Common myeloid progenitor, CD34-positive (primary cell): ENCODE measurements at regions not wholly inside any gene's neighbourhood (a gene's known extent, or its start where the extent isn't known, plus 50 kb on each side); places are given as distances from the start of the nearest gene placed in this dataset.

ENCODE experiments used
- CTCF ChIA-PET: fragments of 350-600 bp; sonication (Branson Sonifier 250); formaldehyde crosslinking; loops from one replicate; lab custom pipeline; 2021; ENCODE audit warnings: antibody characterized with exemption; lab: Charles Lee
- POLR2A ChIA-PET: fragments of 350-600 bp; sonication (Branson Sonifier 250); formaldehyde crosslinking; loops from one replicate; lab custom pipeline; 2021; ENCODE audit warnings: antibody characterized with exemption; lab: Charles Lee
- DNase-seq, 3 donors: peaks; one replicate each; pipeline versions ENCODE4 v3.0.0 to v3.0.0-alpha.2; 2013
- H3K27ac ChIP-seq, 2 experiments: 1 replicate in 1 of 2; 2 replicates in 1 of 2; pipeline ENCODE4 v1.7.0; 2013; ENCODE audit warnings: inconsistent platforms in 2 of 2, low read length in 2 of 2, mild to moderate bottlenecking in 2 of 2, low read depth in 1 of 2, moderate library complexity in 1 of 2; ENCODE audit not compliant: severe bottlenecking in 2 of 2, insufficient read depth in 1 of 2, poor library complexity in 1 of 2
- H3K27me3 ChIP-seq, 5 experiments: replicated peaks in 2 of 5; 1 replicate in 3 of 5; 2 replicates in 2 of 5; pipeline versions ENCODE4 v1.6.1 to v1.7.0; 2013; ENCODE audit warnings: low read length in 4 of 5, mild to moderate bottlenecking in 2 of 5, moderate library complexity in 2 of 5, inconsistent platforms in 1 of 5; ENCODE audit not compliant: insufficient read depth in 5 of 5, control insufficient read depth in 4 of 5
- H3K36me3 ChIP-seq, 4 experiments: 1 replicate in 2 of 4; 2 replicates in 2 of 4; pipeline versions ENCODE4 v1.6.1 to v1.7.0; 2013; ENCODE audit warnings: low read length in 3 of 4, control low read depth in 1 of 4, mild to moderate bottlenecking in 1 of 4; ENCODE audit not compliant: control insufficient read depth in 4 of 4, insufficient read depth in 4 of 4
- H3K4me1 ChIP-seq, 4 experiments: 1 replicate in 3 of 4; 2 replicates in 1 of 4; pipeline versions ENCODE4 v1.6.1 to v1.7.1; 2013; ENCODE audit warnings: low read length in 3 of 4, mild to moderate bottlenecking in 3 of 4, control low read depth in 1 of 4, inconsistent platforms in 1 of 4, moderate library complexity in 1 of 4; ENCODE audit not compliant: control insufficient read depth in 4 of 4, insufficient read depth in 4 of 4; ENCODE audit errors: control extremely low read depth in 1 of 4
- H3K4me3 ChIP-seq, 7 experiments: 1 replicate in 4 of 7; 2 replicates in 3 of 7; pipeline versions ENCODE4 v1.5.1 to v1.7.0; 2013; ENCODE audit warnings: mild to moderate bottlenecking in 7 of 7, low read length in 6 of 7, moderate library complexity in 6 of 7, inconsistent platforms in 2 of 7, low read depth in 2 of 7, control low read depth in 1 of 7; ENCODE audit not compliant: insufficient read depth in 4 of 7, control insufficient read depth in 1 of 7; ENCODE audit errors: extremely low read depth in 1 of 7
- H3K9me3 ChIP-seq, 5 experiments: 1 replicate in 4 of 5; 2 replicates in 1 of 5; pipeline versions ENCODE4 v1.6.1 to v1.7.1; 2013; ENCODE audit warnings: low read length in 4 of 5, mild to moderate bottlenecking in 2 of 5, inconsistent platforms in 1 of 5, low read depth in 1 of 5, moderate library complexity in 1 of 5; ENCODE audit not compliant: control insufficient read depth in 4 of 5, insufficient read depth in 2 of 5; ENCODE audit errors: control extremely low read depth in 1 of 5
- WGBS: methylation state at CpG from one replicate; pipeline ENCODE4 v1.1.5; 2013; ENCODE audit not compliant: insufficient coverage; 5-methylcytosine and 5-hydroxymethylcytosine counted together

- Histone ChIP-seq H3K27me3 (peaks cover 0 to 9% (median 0%) of the 10 kb centered on the region in 5 experiments), H3K27ac (no peak overlapping the region), H3K4me3 (no peak overlapping the region), H3K36me3 (no peaks in the 10 kb centered on the region), H3K9me3 (no peaks in the 10 kb centered on the region), H3K4me1 (no peaks in the 10 kb centered on the region)
- POLR2A ChIA-PET: no interaction called here
- 99% methylated on average over 5 of the region's 6 CpGs for WGBS
- DNase-seq: no peak
- CTCF ChIA-PET: interaction anchor here (1.1 kb wide), 1 partner anchor 9 kb away, joined by 3 read pairs; no protein-coding TSS in a partner anchor
These were observed 100.5 kb downstream of the CXCL12 start for GRCh38 chr10:44284198-44285084.

- Histone ChIP-seq H3K4me3 (no peak overlapping the region), H3K4me1 (no peaks in the 10 kb centered on the region), H3K36me3 (no peaks in the 10 kb centered on the region), H3K9me3 (no peaks in the 10 kb centered on the region), H3K27me3 (peaks cover 0 to 4% (median 0%) of the 10 kb centered on the region in 5 experiments), H3K27ac (no peak overlapping the region)
- WGBS: 95% methylated on average over 4 of the region's 5 CpGs
- POLR2A ChIA-PET: no interaction called here
- DNase-seq: no peak
- CTCF ChIA-PET: no interaction called here
These were observed 102.1 kb downstream of the CXCL12 start for GRCh38 chr10:44282626-44283300.

- Histone ChIP-seq H3K27me3 (peaks cover 0 to 2% (median 0%) of the 10 kb centered on the region in 5 experiments), H3K4me3 (no peak overlapping the region), H3K36me3 (no peaks in the 10 kb centered on the region), H3K9me3 (no peaks in the 10 kb centered on the region), H3K27ac (no peak overlapping the region), H3K4me1 (no peaks in the 10 kb centered on the region)
- no peak for DNase-seq
- 87% methylated on average over 4 of the region's 5 CpGs for WGBS
- ChIA-PET CTCF (interaction anchor here (1.5 kb wide), 1 partner anchor 611 kb away, joined by 3 read pairs; no protein-coding TSS in a partner anchor), POLR2A (no interaction called here)
These were observed 103.2 kb downstream of the CXCL12 start for GRCh38 chr10:44281662-44282061.

GRCh38 chr10:44281089-44281613 lies 103.7 kb downstream of the CXCL12 start:
- Histone ChIP-seq H3K4me1 (no peaks in the 10 kb centered on the region), H3K4me3 (no peak overlapping the region), H3K36me3 (no peaks in the 10 kb centered on the region), H3K27ac (no peak overlapping the region), H3K27me3 (peaks cover 0 to 2% (median 0%) of the 10 kb centered on the region in 5 experiments), H3K9me3 (no peaks in the 10 kb centered on the region)
- 97% methylated on average over 12 of the region's 12 CpGs for WGBS
- ChIA-PET CTCF (interaction anchor here (1.5 kb wide), 1 partner anchor 611 kb away, joined by 3 read pairs; no protein-coding TSS in a partner anchor), POLR2A (no interaction called here)
- DNase-seq: no peak

GRCh38 chr10:44280226-44281014 lies 104.5 kb downstream of the CXCL12 start:
- no peak for DNase-seq
- POLR2A ChIA-PET: no interaction called here
- H3K4me1 ChIP-seq: no peaks in the 10 kb centered on the region

GRCh38 chr10:44279426-44280126 lies 105.3 kb downstream of the CXCL12 start:
- Histone ChIP-seq H3K36me3 (no peaks in the 10 kb centered on the region), H3K27ac (no peak overlapping the region), H3K4me3 (no peak overlapping the region), H3K4me1 (no peaks in the 10 kb centered on the region), H3K27me3 (no peaks in the 10 kb centered on the region), H3K9me3 (no peaks in the 10 kb centered on the region)
- no peak for DNase-seq
- WGBS: 100% methylated on average over 1 of the region's 7 CpGs
- CTCF ChIA-PET: no interaction called here
- POLR2A ChIA-PET: no interaction called here

More at GRCh38 chr10:44280226-44281014, 104.5 kb downstream of the CXCL12 start:
- Histone ChIP-seq H3K27ac (no peak overlapping the region), H3K27me3 (no peaks in the 10 kb centered on the region), H3K9me3 (no peaks in the 10 kb centered on the region), H3K4me3 (no peak overlapping the region), H3K36me3 (no peaks in the 10 kb centered on the region)
- WGBS: 100% methylated on average over 1 of the region's 5 CpGs
- CTCF ChIA-PET: interaction anchor here (1.5 kb wide), 1 partner anchor 610 kb away, joined by 3 read pairs; no protein-coding TSS in a partner anchor
